ENCODE measurements at regions not wholly inside any gene's neighbourhood (a gene's known extent, or its start where the extent isn't known, plus 50 kb on each side); places are given as distances from the start of the nearest gene placed in this dataset.

DNA sequence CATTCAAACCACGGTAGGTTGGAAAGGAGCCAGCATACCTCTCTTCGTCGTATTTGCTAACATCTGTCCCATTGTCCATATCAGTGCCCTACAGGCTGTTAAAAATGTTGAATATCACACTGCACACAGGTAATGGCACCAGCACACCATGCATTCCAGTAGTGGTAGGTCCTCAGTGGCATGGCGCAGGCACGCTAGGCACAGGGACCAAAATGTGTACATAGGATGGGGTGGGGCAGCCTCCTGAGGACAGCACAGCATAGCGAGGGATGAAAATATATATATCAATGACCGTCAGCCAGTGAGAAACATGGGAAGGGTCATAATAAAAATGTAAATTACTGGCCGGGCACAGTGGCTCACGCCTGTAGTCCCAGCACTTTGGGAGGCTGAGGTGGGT, 99.9 kb upstream of the CTBP2 start:
- Histone ChIP-seq H3K4me3 (no peak overlapping the region), H3K27ac (no peak overlapping the region), H3K4me1 (no peaks in the 10 kb centered on the region), H3K27me3 (no peaks in the 10 kb centered on the region), H3K9me3 (no peaks in the 10 kb centered on the region), H3K36me3 (no peaks in the 10 kb centered on the region)
- DNase-seq, result no peak
- intact Hi-C loops (cut with DNase I), result no loop called here
- no peak for TF ChIP-seq CTCF (IDR thresholded peaks at IDR 0.05)
- no peak for TF ChIP-seq POLR2A (IDR thresholded peaks at IDR 0.05)
- ATAC-seq, result no peak
- 61% methylated on average over 6 of the region's 9 CpGs for WGBS (ENCODE audit: insufficient coverage, low coverage, low lambda C conversion rate, missing lambda C conversion rate)

- H3K4me3 ChIP-seq, result no peak overlapping the region
- H3K4me1 ChIP-seq, result no peaks in the 10 kb centered on the region
- 86% methylated on average over 1 of the region's 4 CpGs for WGBS (ENCODE audit: insufficient coverage, low coverage, low lambda C conversion rate, missing lambda C conversion rate)
- DNase-seq (no peak), ATAC-seq (no peak)
- intact Hi-C loops (cut with DNase I), result no loop called here
- TF ChIP-seq CTCF (IDR thresholded peaks at IDR 0.05) (no peak), POLR2A (IDR thresholded peaks at IDR 0.05) (no peak)
- H3K36me3 ChIP-seq, result no peaks in the 10 kb centered on the region
- no peaks in the 10 kb centered on the region for H3K27me3 ChIP-seq
- H3K9me3 ChIP-seq, result no peaks in the 10 kb centered on the region
- H3K27ac ChIP-seq, result no peak overlapping the region
Measured at GRCh38 chr10:125259651-125260050, 99.3 kb upstream of the CTBP2 start.

- TF ChIP-seq CTCF (IDR thresholded peaks at IDR 0.05), result no peak
- TF ChIP-seq POLR2A (IDR thresholded peaks at IDR 0.05), result no peak
- no peaks in the 10 kb centered on the region for H3K4me1 ChIP-seq
- no peaks in the 10 kb centered on the region for H3K9me3 ChIP-seq
- no peak overlapping the region for H3K4me3 ChIP-seq
- ATAC-seq (no peak), DNase-seq (no peak)
- 46% methylated on average over 2 of the region's 2 CpGs for WGBS (ENCODE audit: insufficient coverage, low coverage, low lambda C conversion rate, missing lambda C conversion rate)
- H3K36me3 ChIP-seq, result no peaks in the 10 kb centered on the region
- no peaks in the 10 kb centered on the region for H3K27me3 ChIP-seq
- intact Hi-C loops (cut with DNase I), result no loop called here
- no peak overlapping the region for H3K27ac ChIP-seq
Measured at GRCh38 chr10:125258676-125259075, 98.3 kb upstream of the CTBP2 start.

GRCh38 chr10:125257521-125258108, 97.3 kb upstream of the CTBP2 start:
- no peaks in the 10 kb centered on the region for H3K36me3 ChIP-seq
- no peak for TF ChIP-seq CTCF (IDR thresholded peaks at IDR 0.05)
- TF ChIP-seq POLR2A (IDR thresholded peaks at IDR 0.05), result no peak
- no peaks in the 10 kb centered on the region for H3K4me1 ChIP-seq
- no peak overlapping the region for H3K4me3 ChIP-seq
- H3K9me3 ChIP-seq, result no peaks in the 10 kb centered on the region
- DNase-seq, result no peak
- WGBS (ENCODE audit: insufficient coverage, low coverage, low lambda C conversion rate, missing lambda C conversion rate), result 51% methylated on average over 9 of the region's 12 CpGs
- intact Hi-C loops (cut with DNase I), result no loop called here
- ATAC-seq, result no peak
- no peak overlapping the region for H3K27ac ChIP-seq
- H3K27me3 ChIP-seq, result no peaks in the 10 kb centered on the region

- Histone ChIP-seq H3K36me3 (no peaks in the 10 kb centered on the region), H3K27me3 (no peaks in the 10 kb centered on the region), H3K4me1 (no peaks in the 10 kb centered on the region), H3K4me3 (no peak overlapping the region), H3K27ac (no peak overlapping the region), H3K9me3 (no peaks in the 10 kb centered on the region)
- ATAC-seq, result no peak
- TF ChIP-seq CTCF (IDR thresholded peaks at IDR 0.05), result no peak
- WGBS (ENCODE audit: insufficient coverage, low coverage, low lambda C conversion rate, missing lambda C conversion rate), result 22% methylated on average over 3 of the region's 4 CpGs
- intact Hi-C loops (cut with DNase I), result no loop called here
- no peak for DNase-seq
Measured at GRCh38 chr10:125256026-125256425, 95.7 kb upstream of the CTBP2 start.

All from right lobe of liver (tissue), 6 donors.